ENCODE measurements at regions not wholly inside any gene's neighbourhood (a gene's known extent, or its start where the extent isn't known, plus 50 kb on each side); places are given as distances from the start of the nearest gene placed in this dataset.

GRCh38 chr3:30531017-30531570 is 75.3 kb upstream of the TGFBR2 start (continued):
- TF ChIP-seq ZNF462 (CRISPR knock-in tag; IDR thresholded peaks at IDR 0.05) = no peak
- no peak for TF ChIP-seq ETS1 (IDR thresholded peaks at IDR 0.05)

DNA sequence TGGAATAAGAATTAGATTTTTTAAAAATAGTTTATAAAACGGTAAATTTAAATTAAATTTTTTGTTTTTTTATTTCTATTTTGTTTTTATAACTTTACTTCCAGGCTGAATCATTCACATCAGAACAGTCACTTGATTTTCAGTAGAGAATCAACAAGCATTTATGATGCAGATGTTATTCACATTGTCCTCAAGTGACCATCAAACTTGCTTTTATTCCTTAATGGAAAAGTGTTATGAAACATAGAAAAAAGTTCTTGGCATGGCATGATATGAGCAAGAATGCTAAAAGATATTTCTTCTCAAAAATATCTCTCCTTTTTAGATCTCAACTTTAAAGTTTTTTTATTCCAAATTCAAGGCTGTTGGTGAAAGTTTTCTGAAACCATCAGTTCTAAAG is 70.9 kb upstream of the TGFBR2 start:
- H3K9me2 ChIP-seq (ENCODE audit: insufficient read depth) = peaks cover 15% of the 10 kb centered on the region; the same call in 1 of the 2 replicates
- no peaks in the 10 kb centered on the region for H3K27me3 ChIP-seq (ENCODE audit: insufficient read depth)
- Mint-ChIP-seq H3K4me1 (peaks cover 3% of the 10 kb centered on the region; the same call in 1 of the 3 replicates), H3K27me3 (ENCODE audit: insufficient read depth, low read depth, poor library complexity) (no peaks in the 10 kb centered on the region), H3K36me3 (ENCODE audit: low read depth) (peaks cover 6% of the 10 kb centered on the region; the same call in 1 of the 3 replicates), H3K4me3 (no peak overlapping the region), H3K27ac (no peak overlapping the region), H3K9me3 (peaks cover 7% of the 10 kb centered on the region; the same call in 2 of the 3 replicates)
- H3K4me3 ChIP-seq = no peak overlapping the region
- no peaks in the 10 kb centered on the region for H3K79me2 ChIP-seq (replicated peaks; ENCODE audit: insufficient read depth)
- no peaks in the 10 kb centered on the region for H4K20me1 ChIP-seq (replicated peaks; ENCODE audit: insufficient read depth)
- H2AFZ ChIP-seq = no peak overlapping the region
- ATAC-seq (no peak), DNase-seq (ENCODE audit: low spot score) (no peak)
- H3K4me1 ChIP-seq (ENCODE audit: insufficient read depth) = no peaks in the 10 kb centered on the region
- H3F3A ChIP-seq (replicated peaks; ENCODE audit: low read depth) = no peaks in the 10 kb centered on the region
- no peaks in the 10 kb centered on the region for H3K36me3 ChIP-seq (ENCODE audit: insufficient read depth)
- no peak overlapping the region for H3K27ac ChIP-seq (ENCODE audit: low read depth)
- H3K4me2 ChIP-seq = no peak overlapping the region
- TF ChIP-seq POLR2AphosphoS5 (IDR thresholded peaks at IDR 0.05; ENCODE audit: low read depth) = no peak
- TF ChIP-seq, protein P1, sequence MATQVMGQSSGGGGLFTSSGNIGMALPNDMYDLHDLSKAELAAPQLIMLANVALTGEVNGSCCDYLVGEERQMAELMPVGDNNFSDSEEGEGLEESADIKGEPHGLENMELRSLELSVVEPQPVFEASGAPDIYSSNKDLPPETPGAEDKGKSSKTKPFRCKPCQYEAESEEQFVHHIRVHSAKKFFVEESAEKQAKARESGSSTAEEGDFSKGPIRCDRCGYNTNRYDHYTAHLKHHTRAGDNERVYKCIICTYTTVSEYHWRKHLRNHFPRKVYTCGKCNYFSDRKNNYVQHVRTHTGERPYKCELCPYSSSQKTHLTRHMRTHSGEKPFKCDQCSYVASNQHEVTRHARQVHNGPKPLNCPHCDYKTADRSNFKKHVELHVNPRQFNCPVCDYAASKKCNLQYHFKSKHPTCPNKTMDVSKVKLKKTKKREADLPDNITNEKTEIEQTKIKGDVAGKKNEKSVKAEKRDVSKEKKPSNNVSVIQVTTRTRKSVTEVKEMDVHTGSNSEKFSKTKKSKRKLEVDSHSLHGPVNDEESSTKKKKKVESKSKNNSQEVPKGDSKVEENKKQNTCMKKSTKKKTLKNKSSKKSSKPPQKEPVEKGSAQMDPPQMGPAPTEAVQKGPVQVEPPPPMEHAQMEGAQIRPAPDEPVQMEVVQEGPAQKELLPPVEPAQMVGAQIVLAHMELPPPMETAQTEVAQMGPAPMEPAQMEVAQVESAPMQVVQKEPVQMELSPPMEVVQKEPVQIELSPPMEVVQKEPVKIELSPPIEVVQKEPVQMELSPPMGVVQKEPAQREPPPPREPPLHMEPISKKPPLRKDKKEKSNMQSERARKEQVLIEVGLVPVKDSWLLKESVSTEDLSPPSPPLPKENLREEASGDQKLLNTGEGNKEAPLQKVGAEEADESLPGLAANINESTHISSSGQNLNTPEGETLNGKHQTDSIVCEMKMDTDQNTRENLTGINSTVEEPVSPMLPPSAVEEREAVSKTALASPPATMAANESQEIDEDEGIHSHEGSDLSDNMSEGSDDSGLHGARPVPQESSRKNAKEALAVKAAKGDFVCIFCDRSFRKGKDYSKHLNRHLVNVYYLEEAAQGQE (IDR thresholded peaks at IDR 0.05; ENCODE audit: unreplicated experiment) = no peak
- TF ChIP-seq STAT1 (IDR thresholded peaks at IDR 0.05; ENCODE audit: unreplicated experiment) = no peak
- TF ChIP-seq EZH2phosphoT487 (IDR thresholded peaks at IDR 0.05; ENCODE audit: unreplicated experiment) = no peak
- no peak for TF ChIP-seq NANOG (IDR thresholded peaks at IDR 0.05; ENCODE audit: borderline replicate concordance)
- no peak for TF ChIP-seq JUNB (IDR thresholded peaks at IDR 0.05; ENCODE audit: unreplicated experiment)
- TF ChIP-seq ZNF331 (CRISPR knock-in tag; IDR thresholded peaks at IDR 0.05; ENCODE audit: low read depth) = no peak
- TF ChIP-seq, protein P2, sequence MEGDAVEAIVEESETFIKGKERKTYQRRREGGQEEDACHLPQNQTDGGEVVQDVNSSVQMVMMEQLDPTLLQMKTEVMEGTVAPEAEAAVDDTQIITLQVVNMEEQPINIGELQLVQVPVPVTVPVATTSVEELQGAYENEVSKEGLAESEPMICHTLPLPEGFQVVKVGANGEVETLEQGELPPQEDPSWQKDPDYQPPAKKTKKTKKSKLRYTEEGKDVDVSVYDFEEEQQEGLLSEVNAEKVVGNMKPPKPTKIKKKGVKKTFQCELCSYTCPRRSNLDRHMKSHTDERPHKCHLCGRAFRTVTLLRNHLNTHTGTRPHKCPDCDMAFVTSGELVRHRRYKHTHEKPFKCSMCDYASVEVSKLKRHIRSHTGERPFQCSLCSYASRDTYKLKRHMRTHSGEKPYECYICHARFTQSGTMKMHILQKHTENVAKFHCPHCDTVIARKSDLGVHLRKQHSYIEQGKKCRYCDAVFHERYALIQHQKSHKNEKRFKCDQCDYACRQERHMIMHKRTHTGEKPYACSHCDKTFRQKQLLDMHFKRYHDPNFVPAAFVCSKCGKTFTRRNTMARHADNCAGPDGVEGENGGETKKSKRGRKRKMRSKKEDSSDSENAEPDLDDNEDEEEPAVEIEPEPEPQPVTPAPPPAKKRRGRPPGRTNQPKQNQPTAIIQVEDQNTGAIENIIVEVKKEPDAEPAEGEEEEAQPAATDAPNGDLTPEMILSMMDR (conservative IDR thresholded peaks at IDR 0.05; ENCODE audit: low read depth in 2 of 2) = no peak
- TF ChIP-seq ZNF114 (CRISPR knock-in tag; IDR thresholded peaks at IDR 0.05) = no peak

Measured in GM23338 (cell line).